ENCODE measurements at regions not wholly inside any gene's neighbourhood (a gene's known extent, or its start where the extent isn't known, plus 50 kb on each side); places are given as distances from the start of the nearest gene placed in this dataset.

- no peak for TF ChIP-seq MAX (CRISPR knock-in tag; IDR thresholded peaks at IDR 0.05)
- TF ChIP-seq ZNF532 (CRISPR knock-in tag; IDR thresholded peaks at IDR 0.05; ENCODE audit: borderline replicate concordance): no peak
- TF ChIP-seq FOXP1 (CRISPR knock-in tag; IDR thresholded peaks at IDR 0.05; ENCODE audit: borderline replicate concordance): no peak
- TF ChIP-seq SP1 (CRISPR knock-in tag; conservative IDR thresholded peaks at IDR 0.05): no peak
- no peak for TF ChIP-seq ESRRA (CRISPR knock-in tag; IDR thresholded peaks at IDR 0.05; ENCODE audit: borderline replicate concordance)
These were observed 83.0 kb upstream of the TNC start for GRCh38 chr9:115200711-115201505.
